ENCODE measurements at regions not wholly inside any gene's neighbourhood (a gene's known extent, or its start where the extent isn't known, plus 50 kb on each side); places are given as distances from the start of the nearest gene placed in this dataset.
"Not testable (repeated sequence)": the region's sequence is repeated elsewhere in the genome, so short reads cannot be mapped to it uniquely, and the experiment has no call there.

DNA sequence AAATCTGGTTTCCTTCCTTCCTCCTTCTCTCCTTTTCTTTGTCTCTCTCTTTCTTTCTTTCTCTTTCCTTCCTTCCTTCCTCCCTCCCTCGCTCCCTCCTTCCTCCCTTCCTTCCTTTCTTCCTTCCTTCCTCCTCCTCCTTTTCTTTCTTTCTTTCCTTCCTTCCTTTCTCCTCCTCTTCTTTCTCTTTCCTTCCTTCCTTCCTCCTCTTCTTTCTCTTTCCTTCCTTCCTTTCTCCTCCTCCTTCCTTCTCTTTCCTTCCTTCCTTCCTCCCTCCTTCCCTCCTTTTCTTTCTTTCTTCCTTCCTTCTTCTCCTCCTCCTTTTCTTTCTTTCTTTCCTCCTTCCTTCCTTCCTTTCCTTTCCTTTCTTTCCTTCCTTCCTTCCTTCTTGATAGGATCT lies 61.2 kb downstream of the VIP start:
- H3K4me3 ChIP-seq (ENCODE audit: low read depth, low read length): no peak overlapping the region
- in situ Hi-C loops (cut with HindIII; ENCODE audit: low sequenced_read_pairs): no loop called here
- TF ChIP-seq, protein P1, sequence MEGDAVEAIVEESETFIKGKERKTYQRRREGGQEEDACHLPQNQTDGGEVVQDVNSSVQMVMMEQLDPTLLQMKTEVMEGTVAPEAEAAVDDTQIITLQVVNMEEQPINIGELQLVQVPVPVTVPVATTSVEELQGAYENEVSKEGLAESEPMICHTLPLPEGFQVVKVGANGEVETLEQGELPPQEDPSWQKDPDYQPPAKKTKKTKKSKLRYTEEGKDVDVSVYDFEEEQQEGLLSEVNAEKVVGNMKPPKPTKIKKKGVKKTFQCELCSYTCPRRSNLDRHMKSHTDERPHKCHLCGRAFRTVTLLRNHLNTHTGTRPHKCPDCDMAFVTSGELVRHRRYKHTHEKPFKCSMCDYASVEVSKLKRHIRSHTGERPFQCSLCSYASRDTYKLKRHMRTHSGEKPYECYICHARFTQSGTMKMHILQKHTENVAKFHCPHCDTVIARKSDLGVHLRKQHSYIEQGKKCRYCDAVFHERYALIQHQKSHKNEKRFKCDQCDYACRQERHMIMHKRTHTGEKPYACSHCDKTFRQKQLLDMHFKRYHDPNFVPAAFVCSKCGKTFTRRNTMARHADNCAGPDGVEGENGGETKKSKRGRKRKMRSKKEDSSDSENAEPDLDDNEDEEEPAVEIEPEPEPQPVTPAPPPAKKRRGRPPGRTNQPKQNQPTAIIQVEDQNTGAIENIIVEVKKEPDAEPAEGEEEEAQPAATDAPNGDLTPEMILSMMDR (IDR thresholded peaks at IDR 0.05; ENCODE audit: low read depth, low read length): no peak
- no peak for DNase-seq (ENCODE audit: low read depth, low spot score)

- H3K4me3 ChIP-seq (ENCODE audit: low read depth, low read length): no peak overlapping the region
- in situ Hi-C loops (cut with HindIII; ENCODE audit: low sequenced_read_pairs): no loop called here
- no peak for DNase-seq (ENCODE audit: low read depth, low spot score)
- TF ChIP-seq, protein P1 (IDR thresholded peaks at IDR 0.05; ENCODE audit: low read depth, low read length): no peak
Observed at GRCh38 chr6:152815230-152815872, 64.8 kb downstream of the VIP start.

DNA sequence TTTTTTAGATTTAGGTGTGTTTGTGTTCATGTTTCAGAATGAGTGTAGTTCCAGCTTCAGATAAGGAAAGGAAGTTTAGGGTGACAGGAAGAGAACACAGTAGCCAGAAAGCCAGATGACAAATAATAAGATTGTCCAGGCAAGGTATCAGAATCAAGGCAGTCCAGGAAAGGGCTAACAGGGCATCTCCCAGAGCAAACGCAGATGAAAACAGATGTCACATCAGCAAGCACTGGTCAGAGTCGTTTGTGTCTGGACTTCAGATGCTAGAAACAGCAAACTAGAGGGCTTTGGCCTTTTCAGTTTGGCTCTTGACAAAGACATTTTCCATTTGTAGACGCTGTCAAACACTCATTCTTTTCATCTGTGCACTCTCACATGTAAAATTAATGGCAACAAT lies 65.5 kb downstream of the VIP start:
- no peak for DNase-seq (ENCODE audit: low read depth, low spot score)
- H3K4me3 ChIP-seq (ENCODE audit: low read depth, low read length): no peak overlapping the region
- TF ChIP-seq, protein P1 (IDR thresholded peaks at IDR 0.05; ENCODE audit: low read depth, low read length): no peak
- in situ Hi-C loops (cut with HindIII; ENCODE audit: low sequenced_read_pairs): no loop called here

DNA sequence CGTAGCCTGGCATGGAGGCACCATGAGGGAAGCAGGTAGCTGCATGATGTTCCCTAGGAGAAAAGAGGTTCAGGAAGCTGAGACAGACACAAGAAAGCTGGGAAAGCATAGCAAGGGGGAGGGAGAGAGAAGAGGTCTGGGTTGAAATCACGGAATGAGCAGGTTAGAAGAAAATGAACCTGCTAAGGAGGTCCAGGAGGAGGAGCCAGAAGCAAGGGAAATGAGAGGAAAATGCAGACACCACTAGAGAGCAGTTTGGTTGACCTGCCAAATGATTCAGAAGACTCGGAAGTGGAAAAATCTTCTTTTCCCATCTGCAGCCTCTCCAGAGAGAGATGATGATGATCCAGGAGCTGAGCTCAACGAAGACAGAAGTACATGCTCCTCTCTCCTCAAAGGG lies 70.9 kb downstream of the VIP start:
- TF ChIP-seq, protein P1 (IDR thresholded peaks at IDR 0.05; ENCODE audit: low read depth, low read length): no peak
- DNase-seq (ENCODE audit: low read depth, low spot score): no peak
- H3K4me3 ChIP-seq (ENCODE audit: low read depth, low read length): no peak overlapping the region
- in situ Hi-C loops (cut with HindIII; ENCODE audit: low sequenced_read_pairs): no loop called here

DNA sequence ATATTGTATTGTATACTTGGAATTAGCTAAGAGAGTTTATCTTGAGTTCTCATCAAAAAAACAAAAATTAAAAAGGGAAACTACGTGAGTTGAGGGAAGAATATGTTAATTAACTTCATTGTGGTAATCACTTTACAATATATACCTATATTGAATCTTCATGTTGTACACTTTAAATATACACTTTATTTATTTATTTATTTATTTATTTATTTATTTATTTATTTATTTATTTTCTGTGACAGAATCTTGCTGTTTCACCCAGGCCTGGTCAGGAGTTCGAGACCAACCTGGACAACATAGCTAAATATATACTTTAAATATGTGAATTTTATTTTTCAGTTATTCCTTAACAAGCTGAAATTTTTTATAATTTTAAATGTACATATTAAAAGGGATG lies 74.1 kb downstream of the VIP start:
- TF ChIP-seq, protein P1 (IDR thresholded peaks at IDR 0.05; ENCODE audit: low read depth, low read length): no peak
- in situ Hi-C loops (cut with HindIII; ENCODE audit: low sequenced_read_pairs): no loop called here
- no peak overlapping the region for H3K4me3 ChIP-seq (ENCODE audit: low read depth, low read length)
- DNase-seq (ENCODE audit: low read depth, low spot score): no peak

DNA sequence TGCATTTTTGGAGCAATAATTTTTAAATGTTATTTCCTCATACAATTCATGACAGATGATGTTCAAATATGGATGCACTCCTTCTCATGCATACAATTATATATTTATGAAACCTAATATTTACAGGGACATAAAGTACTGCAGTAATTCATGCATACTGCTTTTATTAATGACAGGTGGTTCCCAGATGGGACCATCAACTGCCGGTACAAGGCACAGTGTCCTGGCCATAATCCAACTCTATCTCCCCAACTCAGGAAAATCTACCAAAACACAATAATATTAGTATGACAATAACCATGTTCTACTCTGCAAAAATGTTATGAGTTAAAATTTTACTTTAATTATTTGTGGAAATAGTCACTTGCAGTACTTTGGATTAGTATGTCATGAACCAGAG lies 77.8 kb downstream of the VIP start:
- TF ChIP-seq, protein P1 (IDR thresholded peaks at IDR 0.05; ENCODE audit: low read depth, low read length): no peak
- in situ Hi-C loops (cut with HindIII; ENCODE audit: low sequenced_read_pairs): no loop called here
- H3K4me3 ChIP-seq (ENCODE audit: low read depth, low read length): no peak overlapping the region
- DNase-seq (ENCODE audit: low read depth, low spot score): no peak

- H3K4me3 ChIP-seq (ENCODE audit: low read depth, low read length); DNase-seq (ENCODE audit: low read depth, low spot score); in situ Hi-C loops (cut with HindIII; ENCODE audit: low sequenced_read_pairs): not testable (repeated sequence)
Observed at GRCh38 chr6:152834366-152834765, 83.8 kb downstream of the VIP start.

Data from astrocyte of the spinal cord (primary cell).